GM12878 (cell line): ENCODE measurements at regions not wholly inside any gene's neighbourhood (a gene's known extent, or its start where the extent isn't known, plus 50 kb on each side); places are given as distances from the start of the nearest gene placed in this dataset.

Experiments
- ASH2L ChIP-seq: fragments of 300-600, 200-600 bp; sonication (generic); IDR thresholded peaks from 2 replicates; pipeline ENCODE4 v1.6.1; 2017; ENCODE audit warnings: low read depth, mild to moderate bottlenecking, borderline replicate concordance
- CBX5 ChIP-seq: sonication (generic); IDR thresholded peaks from 2 replicates; pipeline ENCODE4 v1.6.1; 2016; ENCODE audit warnings: low read depth, moderate library complexity, mild to moderate bottlenecking, inconsistent platforms
- FOXK2 ChIP-seq: fragments of 450-650 bp; IDR thresholded peaks from 2 replicates; pipeline ENCODE4 v1.6.1; 2017; ENCODE audit warnings: mild to moderate bottlenecking, moderate library complexity
- HDGF ChIP-seq: fragments of 450-650 bp; IDR thresholded peaks from 2 replicates; pipeline ENCODE4 v1.6.1; 2016; ENCODE audit warnings: antibody characterized with exemption
- REST ChIP-seq: IDR thresholded peaks from 2 replicates; pipeline ENCODE4 v1.6.1; 2012; ENCODE audit warnings: mild to moderate bottlenecking, low read depth, low read length
- SP1 ChIP-seq: IDR thresholded peaks from one replicate; pipeline ENCODE4 v1.6.1; 2011; ENCODE audit warnings: low read depth, low read length
- TARDBP ChIP-seq: IDR thresholded peaks from 2 replicates; pipeline ENCODE4 v1.6.1; 2016; ENCODE audit warnings: borderline replicate concordance
- YBX1 ChIP-seq: fragments of 450-650 bp; IDR thresholded peaks from 2 replicates; pipeline ENCODE4 v1.6.1; 2016; ENCODE audit warnings: antibody characterized with exemption
- ZSCAN29 ChIP-seq: fragments of 450-650 bp; IDR thresholded peaks from 2 replicates; pipeline ENCODE4 v1.6.1; 2017; ENCODE audit warnings: mild to moderate bottlenecking, moderate library complexity
- TF ChIP-seq, protein P1 (sequence below), 3 experiments: IDR thresholded peaks in 2 of 3; conservative IDR thresholded peaks in 1 of 3; 2 replicates each; pipeline ENCODE4 v1.5.1; 2011; ENCODE audit warnings: low read depth in 3 of 3, low read length in 3 of 3, mild to moderate bottlenecking in 3 of 3, control low read depth in 2 of 3, moderate library complexity in 2 of 3, inconsistent platforms in 1 of 3, mixed read lengths in 1 of 3; ENCODE audit not compliant: control insufficient read depth in 2 of 3, insufficient read depth in 1 of 3; ENCODE audit errors: extremely low read depth in 1 of 3

DNA sequence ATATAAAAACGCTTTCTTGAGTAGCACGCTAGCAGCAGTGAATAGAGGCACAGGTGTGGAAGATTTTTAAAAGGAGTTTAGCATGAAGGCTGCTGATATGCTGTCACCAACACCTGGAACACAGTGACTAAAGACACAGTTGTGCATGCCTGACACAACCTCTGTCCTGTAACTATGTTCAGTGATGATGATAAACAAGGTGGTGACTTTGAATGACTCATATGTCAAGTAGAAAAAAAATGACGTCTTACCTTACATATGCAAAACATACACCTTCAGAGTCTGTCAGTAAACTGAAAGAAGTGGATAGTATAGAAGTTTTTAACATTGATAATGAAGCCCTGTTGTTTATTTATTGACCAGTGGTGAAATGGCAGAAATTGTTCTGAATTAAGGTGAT is 66.2 kb upstream of the ADCY2 start:
- no peak for TF ChIP-seq HDGF
- TF ChIP-seq REST: no peak
- TF ChIP-seq, protein P1, sequence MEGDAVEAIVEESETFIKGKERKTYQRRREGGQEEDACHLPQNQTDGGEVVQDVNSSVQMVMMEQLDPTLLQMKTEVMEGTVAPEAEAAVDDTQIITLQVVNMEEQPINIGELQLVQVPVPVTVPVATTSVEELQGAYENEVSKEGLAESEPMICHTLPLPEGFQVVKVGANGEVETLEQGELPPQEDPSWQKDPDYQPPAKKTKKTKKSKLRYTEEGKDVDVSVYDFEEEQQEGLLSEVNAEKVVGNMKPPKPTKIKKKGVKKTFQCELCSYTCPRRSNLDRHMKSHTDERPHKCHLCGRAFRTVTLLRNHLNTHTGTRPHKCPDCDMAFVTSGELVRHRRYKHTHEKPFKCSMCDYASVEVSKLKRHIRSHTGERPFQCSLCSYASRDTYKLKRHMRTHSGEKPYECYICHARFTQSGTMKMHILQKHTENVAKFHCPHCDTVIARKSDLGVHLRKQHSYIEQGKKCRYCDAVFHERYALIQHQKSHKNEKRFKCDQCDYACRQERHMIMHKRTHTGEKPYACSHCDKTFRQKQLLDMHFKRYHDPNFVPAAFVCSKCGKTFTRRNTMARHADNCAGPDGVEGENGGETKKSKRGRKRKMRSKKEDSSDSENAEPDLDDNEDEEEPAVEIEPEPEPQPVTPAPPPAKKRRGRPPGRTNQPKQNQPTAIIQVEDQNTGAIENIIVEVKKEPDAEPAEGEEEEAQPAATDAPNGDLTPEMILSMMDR (IDR thresholded peaks at IDR 0.05 in 2 of 3, conservative IDR thresholded peaks at IDR 0.05 in 1 of 3; ENCODE audit: control insufficient read depth in 2 of 3, extremely low read depth in 1 of 3, insufficient read depth in 1 of 3, low read depth in 3 of 3, low read length in 3 of 3): no peak
- TF ChIP-seq ASH2L: no peak
- no peak for TF ChIP-seq YBX1
- no peak for TF ChIP-seq TARDBP
- TF ChIP-seq SP1: no peak
- TF ChIP-seq FOXK2: no peak
- no peak for TF ChIP-seq ZSCAN29
- no peak for TF ChIP-seq CBX5
